Stomach smooth muscle (tissue), 2 donors: ENCODE measurements at regions not wholly inside any gene's neighbourhood (a gene's known extent, or its start where the extent isn't known, plus 50 kb on each side); places are given as distances from the start of the nearest gene placed in this dataset.

ENCODE experiments used
- H3K27ac ChIP-seq: one replicate; pipeline ENCODE4 v1.7.0; 2013; ENCODE audit warnings: mild to moderate bottlenecking, low read length, inconsistent platforms
- H3K27me3 ChIP-seq, 2 donors: one replicate each; pipeline ENCODE4 v1.7.0; 2013; ENCODE audit warnings: low read length in 2 of 2; ENCODE audit not compliant: insufficient read depth in 2 of 2, control insufficient read depth in 1 of 2
- H3K36me3 ChIP-seq, 2 donors: one replicate each; pipeline ENCODE4 v1.7.0; 2013; ENCODE audit warnings: low read length in 2 of 2; ENCODE audit not compliant: control insufficient read depth in 2 of 2, insufficient read depth in 2 of 2
- H3K4me1 ChIP-seq: one replicate; pipeline ENCODE4 v1.7.0; 2013; ENCODE audit warnings: low read length; ENCODE audit not compliant: control insufficient read depth, insufficient read depth
- H3K4me3 ChIP-seq, 2 donors: one replicate each; pipeline ENCODE4 v1.7.0; 2013; ENCODE audit warnings: low read length in 2 of 2
- H3K9ac ChIP-seq, 2 donors: one replicate each; pipeline ENCODE4 v1.7.0; 2013; ENCODE audit warnings: low read length in 2 of 2, mild to moderate bottlenecking in 1 of 2
- H3K9me3 ChIP-seq, 2 donors: one replicate each; pipeline ENCODE4 v1.7.0; 2013; ENCODE audit warnings: low read length in 2 of 2; ENCODE audit not compliant: control insufficient read depth in 2 of 2
- donor health status: healthy.
- donor health status: Pancreatic carcinoma.

DNA sequence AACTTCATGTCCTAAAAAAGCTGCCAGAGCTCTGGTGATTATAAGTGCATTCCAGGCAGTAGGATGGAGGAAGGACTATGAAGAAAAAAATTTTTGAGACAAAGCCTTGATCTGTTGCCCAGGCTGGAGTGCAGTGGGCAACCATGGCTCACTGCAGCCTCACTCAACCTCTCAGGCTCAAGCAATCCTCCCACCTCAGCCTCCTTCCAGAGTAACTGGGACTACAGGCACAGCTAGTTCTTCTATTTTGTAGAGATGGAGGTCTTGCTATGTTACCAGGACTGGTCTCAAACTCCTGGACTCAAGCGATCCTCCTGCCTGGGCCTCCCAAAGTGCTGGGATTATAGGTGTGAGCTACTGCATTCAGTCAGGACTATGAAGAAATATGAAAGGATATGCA, 161.2 kb downstream of the IRS2 start:
- no peak overlapping the region for H3K4me3 ChIP-seq
- no peaks in the 10 kb centered on the region for H3K36me3 ChIP-seq
- H3K27ac ChIP-seq, result no peak overlapping the region

DNA sequence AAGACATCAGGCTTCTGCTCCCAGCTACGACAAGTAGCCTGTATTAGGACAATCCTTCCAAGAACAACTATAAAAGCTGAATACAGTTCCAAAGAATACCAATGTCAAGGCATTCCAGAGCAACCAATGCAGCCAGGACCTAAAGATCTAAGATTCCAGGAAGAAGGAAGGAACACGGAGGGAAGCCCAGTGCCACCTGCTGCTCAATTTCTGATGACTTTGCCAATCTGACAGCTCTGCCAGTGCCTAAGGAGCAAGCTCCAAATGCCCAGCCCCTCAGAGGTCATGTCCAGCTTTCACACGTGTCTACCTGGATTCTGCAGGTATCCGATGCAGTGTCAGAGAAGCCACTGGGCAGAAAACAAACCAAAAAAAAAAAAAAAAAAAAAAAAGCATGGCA, 164.4 kb downstream of the IRS2 start:
- Histone ChIP-seq H3K9me3 (no peaks in the 10 kb centered on the region), H3K4me3 (no peak overlapping the region), H3K9ac (no peak overlapping the region), H3K4me1 (no peaks in the 10 kb centered on the region), H3K27ac (no peak overlapping the region), H3K36me3 (no peaks in the 10 kb centered on the region), H3K27me3 (no peaks in the 10 kb centered on the region)

More for the DNA sequence above, 161.2 kb downstream of the IRS2 start:
- no peaks in the 10 kb centered on the region for H3K27me3 ChIP-seq
- no peaks in the 10 kb centered on the region for H3K4me1 ChIP-seq
- H3K9me3 ChIP-seq, result no peaks in the 10 kb centered on the region
- H3K9ac ChIP-seq, result no peak overlapping the region

GRCh38 chr13:109615721-109616420, 170.5 kb downstream of the IRS2 start:
- Histone ChIP-seq H3K27ac (no peak overlapping the region), H3K9me3 (no peaks in the 10 kb centered on the region), H3K9ac (no peak overlapping the region)

GRCh38 chr13:109611912-109612691, 174.3 kb downstream of the IRS2 start:
- no peaks in the 10 kb centered on the region for H3K27me3 ChIP-seq
- no peaks in the 10 kb centered on the region for H3K9me3 ChIP-seq
- H3K27ac ChIP-seq, result no peak overlapping the region
- no peak overlapping the region for H3K9ac ChIP-seq
- no peaks in the 10 kb centered on the region for H3K36me3 ChIP-seq
- H3K4me1 ChIP-seq, result no peaks in the 10 kb centered on the region
- H3K4me3 ChIP-seq, result no peak overlapping the region

More at GRCh38 chr13:109615721-109616420, 170.5 kb downstream of the IRS2 start:
- H3K27me3 ChIP-seq, result no peaks in the 10 kb centered on the region
- no peaks in the 10 kb centered on the region for H3K36me3 ChIP-seq
- H3K4me1 ChIP-seq, result no peaks in the 10 kb centered on the region
- no peak overlapping the region for H3K4me3 ChIP-seq

GRCh38 chr13:109610517-109610916, 175.9 kb downstream of the IRS2 start:
- Histone ChIP-seq H3K9ac (no peak overlapping the region), H3K36me3 (no peaks in the 10 kb centered on the region), H3K27me3 (no peaks in the 10 kb centered on the region), H3K4me3 (no peak overlapping the region), H3K9me3 (no peaks in the 10 kb centered on the region), H3K4me1 (no peaks in the 10 kb centered on the region), H3K27ac (no peak overlapping the region)

- Histone ChIP-seq H3K9me3 (no peaks in the 10 kb centered on the region), H3K4me3 (no peak overlapping the region), H3K27me3 (peaks cover 0 to 2% of the 10 kb centered on the region in 2 donors)
These were observed 177.9 kb downstream of the IRS2 start for GRCh38 chr13:109608503-109608902.

GRCh38 chr13:109608059-109608458, 178.3 kb downstream of the IRS2 start:
- Histone ChIP-seq H3K4me3 (no peak overlapping the region), H3K9ac (no peak overlapping the region), H3K36me3 (no peaks in the 10 kb centered on the region), H3K27ac (no peak overlapping the region), H3K9me3 (no peaks in the 10 kb centered on the region), H3K4me1 (no peaks in the 10 kb centered on the region), H3K27me3 (peaks cover 0 to 2% of the 10 kb centered on the region in 2 donors)

More at GRCh38 chr13:109608503-109608902, 177.9 kb downstream of the IRS2 start:
- H3K36me3 ChIP-seq, result no peaks in the 10 kb centered on the region
- no peaks in the 10 kb centered on the region for H3K4me1 ChIP-seq
- no peak overlapping the region for H3K27ac ChIP-seq
- no peak overlapping the region for H3K9ac ChIP-seq

DNA sequence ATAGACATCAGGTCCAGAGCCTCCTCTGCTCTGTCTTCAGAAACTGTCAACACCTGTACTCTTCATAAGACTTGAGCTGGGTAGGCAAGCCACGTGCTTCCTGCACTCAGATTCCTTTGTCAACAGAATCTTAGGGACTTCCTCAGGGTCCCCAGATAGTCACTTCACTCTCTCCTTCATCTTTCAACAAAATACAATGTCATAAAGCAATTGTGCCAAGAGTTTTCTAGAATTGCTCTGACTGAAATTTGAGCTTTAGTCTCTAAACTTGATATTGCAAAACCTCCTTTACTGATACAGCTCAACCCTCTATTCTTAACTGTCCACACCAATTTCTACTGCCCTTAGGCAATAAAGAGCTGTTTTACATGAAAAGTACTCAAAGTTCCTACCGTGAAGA, 179.9 kb downstream of the IRS2 start:
- no peak overlapping the region for H3K4me3 ChIP-seq
- H3K9ac ChIP-seq, result no peak overlapping the region
- no peaks in the 10 kb centered on the region for H3K36me3 ChIP-seq
- H3K27ac ChIP-seq, result no peak overlapping the region
- H3K4me1 ChIP-seq, result no peaks in the 10 kb centered on the region
- no peaks in the 10 kb centered on the region for H3K9me3 ChIP-seq
- peaks cover 0 to 2% of the 10 kb centered on the region in 2 donors for H3K27me3 ChIP-seq

DNA sequence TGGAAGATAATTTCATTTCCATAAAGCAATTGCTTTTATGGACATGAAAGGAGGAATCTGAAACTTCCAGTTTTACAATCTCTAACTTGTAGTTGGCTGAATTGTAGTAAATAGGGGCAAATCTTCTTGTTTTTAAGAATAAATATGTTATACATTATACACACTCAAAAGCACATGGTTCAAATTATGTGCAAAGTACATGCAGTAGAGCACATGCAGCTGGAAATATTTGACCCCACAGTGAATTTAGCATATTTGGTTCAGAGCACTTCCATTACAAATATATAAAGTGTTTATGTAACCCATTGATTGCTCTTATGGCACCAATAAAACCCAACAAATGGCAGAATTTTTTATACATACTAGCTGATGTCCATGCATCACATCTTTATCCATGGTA, 180.5 kb downstream of the IRS2 start:
- Histone ChIP-seq H3K27ac (no peak overlapping the region), H3K9me3 (no peaks in the 10 kb centered on the region), H3K4me3 (no peak overlapping the region), H3K9ac (no peak overlapping the region), H3K4me1 (no peaks in the 10 kb centered on the region), H3K27me3 (peaks cover 0 to 2% of the 10 kb centered on the region in 2 donors), H3K36me3 (no peaks in the 10 kb centered on the region)

DNA sequence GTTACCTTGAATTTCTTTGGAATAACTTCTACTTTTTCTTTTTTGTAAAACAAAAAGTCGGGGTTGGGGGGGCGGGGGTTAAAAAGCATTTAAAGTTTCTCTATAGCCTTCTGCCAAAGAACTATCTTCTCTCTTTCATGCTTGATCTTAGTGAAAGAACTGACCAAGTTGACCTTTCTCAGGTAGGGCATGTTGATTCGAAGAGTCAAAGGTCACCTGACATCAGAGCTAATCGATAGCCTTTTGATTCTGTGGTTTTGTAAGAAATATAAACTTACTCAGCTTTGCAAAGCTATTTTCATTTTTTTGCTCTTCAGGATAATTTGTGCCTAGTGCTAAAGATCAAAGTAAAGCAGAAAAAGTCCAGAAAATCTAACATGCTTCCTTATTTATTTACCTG, 181.5 kb downstream of the IRS2 start:
- Histone ChIP-seq H3K4me3 (no peak overlapping the region), H3K27ac (no peak overlapping the region), H3K4me1 (no peaks in the 10 kb centered on the region), H3K27me3 (peaks cover 0 to 2% of the 10 kb centered on the region in 2 donors), H3K9me3 (no peaks in the 10 kb centered on the region), H3K36me3 (no peaks in the 10 kb centered on the region), H3K9ac (no peak overlapping the region)

DNA sequence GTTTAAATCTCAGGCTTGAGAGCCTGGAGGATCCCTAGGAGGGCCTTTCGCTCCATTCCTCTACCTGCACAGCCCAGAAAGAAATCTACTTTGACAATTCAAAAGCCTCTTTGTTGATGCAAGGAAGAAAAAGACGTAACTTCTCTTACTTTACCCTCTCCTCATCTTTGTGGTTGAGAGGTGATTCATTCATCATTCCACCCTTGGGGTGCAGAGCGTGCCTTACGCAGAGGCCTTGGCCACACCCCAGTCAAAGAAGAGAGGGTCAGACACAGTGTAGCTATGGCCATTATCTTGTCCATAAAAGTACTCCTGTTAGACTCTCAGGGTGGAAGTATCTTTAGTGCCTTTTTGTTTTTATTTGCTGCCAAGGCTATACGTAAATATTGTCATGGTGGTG, 184.0 kb downstream of the IRS2 start:
- Histone ChIP-seq H3K4me1 (no peaks in the 10 kb centered on the region), H3K27ac (no peak overlapping the region), H3K36me3 (no peaks in the 10 kb centered on the region), H3K9me3 (no peaks in the 10 kb centered on the region), H3K9ac (no peak overlapping the region), H3K27me3 (peaks cover 0 to 2% of the 10 kb centered on the region in 2 donors), H3K4me3 (no peak overlapping the region)
